ENCODE measurements at regions not wholly inside any gene's neighbourhood (a gene's known extent, or its start where the extent isn't known, plus 50 kb on each side); places are given as distances from the start of the nearest gene placed in this dataset.
"Not testable (repeated sequence)": the region's sequence is repeated elsewhere in the genome, so short reads cannot be mapped to it uniquely, and the experiment has no call there.

DNA sequence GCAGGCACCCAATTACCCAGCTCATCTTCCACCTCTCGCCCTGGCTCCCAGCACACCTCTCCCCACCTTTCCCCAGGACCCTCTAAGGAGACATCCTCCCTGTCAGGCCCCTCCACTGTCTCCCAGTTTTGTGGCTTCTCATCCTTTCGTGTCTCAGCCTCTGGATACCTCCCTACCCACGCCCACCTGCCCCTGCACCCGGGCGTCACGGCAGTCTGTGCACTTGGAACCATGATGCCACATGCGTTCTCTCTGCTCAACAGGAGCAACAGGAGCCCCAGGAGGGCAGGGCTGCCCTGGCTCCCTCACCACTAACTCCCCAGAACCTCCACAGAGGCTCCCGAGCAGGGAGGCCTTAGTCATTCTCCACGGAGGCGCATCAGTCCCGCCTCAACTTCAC, 472.8 kb downstream of the TP53TG3F start:
- TF ChIP-seq, protein P1, sequence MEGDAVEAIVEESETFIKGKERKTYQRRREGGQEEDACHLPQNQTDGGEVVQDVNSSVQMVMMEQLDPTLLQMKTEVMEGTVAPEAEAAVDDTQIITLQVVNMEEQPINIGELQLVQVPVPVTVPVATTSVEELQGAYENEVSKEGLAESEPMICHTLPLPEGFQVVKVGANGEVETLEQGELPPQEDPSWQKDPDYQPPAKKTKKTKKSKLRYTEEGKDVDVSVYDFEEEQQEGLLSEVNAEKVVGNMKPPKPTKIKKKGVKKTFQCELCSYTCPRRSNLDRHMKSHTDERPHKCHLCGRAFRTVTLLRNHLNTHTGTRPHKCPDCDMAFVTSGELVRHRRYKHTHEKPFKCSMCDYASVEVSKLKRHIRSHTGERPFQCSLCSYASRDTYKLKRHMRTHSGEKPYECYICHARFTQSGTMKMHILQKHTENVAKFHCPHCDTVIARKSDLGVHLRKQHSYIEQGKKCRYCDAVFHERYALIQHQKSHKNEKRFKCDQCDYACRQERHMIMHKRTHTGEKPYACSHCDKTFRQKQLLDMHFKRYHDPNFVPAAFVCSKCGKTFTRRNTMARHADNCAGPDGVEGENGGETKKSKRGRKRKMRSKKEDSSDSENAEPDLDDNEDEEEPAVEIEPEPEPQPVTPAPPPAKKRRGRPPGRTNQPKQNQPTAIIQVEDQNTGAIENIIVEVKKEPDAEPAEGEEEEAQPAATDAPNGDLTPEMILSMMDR (IDR thresholded peaks at IDR 0.05) = not testable (repeated sequence)
- TF ChIP-seq, protein P2, sequence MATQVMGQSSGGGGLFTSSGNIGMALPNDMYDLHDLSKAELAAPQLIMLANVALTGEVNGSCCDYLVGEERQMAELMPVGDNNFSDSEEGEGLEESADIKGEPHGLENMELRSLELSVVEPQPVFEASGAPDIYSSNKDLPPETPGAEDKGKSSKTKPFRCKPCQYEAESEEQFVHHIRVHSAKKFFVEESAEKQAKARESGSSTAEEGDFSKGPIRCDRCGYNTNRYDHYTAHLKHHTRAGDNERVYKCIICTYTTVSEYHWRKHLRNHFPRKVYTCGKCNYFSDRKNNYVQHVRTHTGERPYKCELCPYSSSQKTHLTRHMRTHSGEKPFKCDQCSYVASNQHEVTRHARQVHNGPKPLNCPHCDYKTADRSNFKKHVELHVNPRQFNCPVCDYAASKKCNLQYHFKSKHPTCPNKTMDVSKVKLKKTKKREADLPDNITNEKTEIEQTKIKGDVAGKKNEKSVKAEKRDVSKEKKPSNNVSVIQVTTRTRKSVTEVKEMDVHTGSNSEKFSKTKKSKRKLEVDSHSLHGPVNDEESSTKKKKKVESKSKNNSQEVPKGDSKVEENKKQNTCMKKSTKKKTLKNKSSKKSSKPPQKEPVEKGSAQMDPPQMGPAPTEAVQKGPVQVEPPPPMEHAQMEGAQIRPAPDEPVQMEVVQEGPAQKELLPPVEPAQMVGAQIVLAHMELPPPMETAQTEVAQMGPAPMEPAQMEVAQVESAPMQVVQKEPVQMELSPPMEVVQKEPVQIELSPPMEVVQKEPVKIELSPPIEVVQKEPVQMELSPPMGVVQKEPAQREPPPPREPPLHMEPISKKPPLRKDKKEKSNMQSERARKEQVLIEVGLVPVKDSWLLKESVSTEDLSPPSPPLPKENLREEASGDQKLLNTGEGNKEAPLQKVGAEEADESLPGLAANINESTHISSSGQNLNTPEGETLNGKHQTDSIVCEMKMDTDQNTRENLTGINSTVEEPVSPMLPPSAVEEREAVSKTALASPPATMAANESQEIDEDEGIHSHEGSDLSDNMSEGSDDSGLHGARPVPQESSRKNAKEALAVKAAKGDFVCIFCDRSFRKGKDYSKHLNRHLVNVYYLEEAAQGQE (IDR thresholded peaks at IDR 0.05; ENCODE audit: insufficient read depth in 1 of 2, low read depth in 2 of 2, low read length in 1 of 2) = not testable (repeated sequence)
- TF ChIP-seq POLR2AphosphoS5 (IDR thresholded peaks at IDR 0.05; ENCODE audit: low read depth, low read length) = not testable (repeated sequence)
